K562 (cell line): ENCODE measurements at regions not wholly inside any gene's neighbourhood (a gene's known extent, or its start where the extent isn't known, plus 50 kb on each side); places are given as distances from the start of the nearest gene placed in this dataset.

Experiments used
- ATAC-seq: fragments of 200-7000 bp; cut with Tn5 transposase; 3 replicates; pipeline ENCODE4 v1.9.1; 2020; ENCODE audit warnings: moderate library complexity
- BruUV-seq: library from RNA; stranded (reverse); fragments of 400-500 nt; replicated peaks from 2 replicates; lab custom pipeline; 2021; lab: Mats Ljungman, UMichigan
- CTCF ChIA-PET: fragments of 300-600 bp; formaldehyde crosslinking; extraction: SDS; loops from one replicate; lab custom pipeline; 2021; ENCODE audit warnings: low intra/inter-chr PET ratio; lab: Yijun Ruan, JAX
- POLR2A ChIA-PET: fragments of 300-600, 350-650 bp; sonication (Branson Sonifier 250); formaldehyde crosslinking; extraction: SDS; loops from one replicate; lab custom pipeline; 2021; ENCODE audit warnings: antibody characterized with exemption, inconsistent platforms; lab: Yijun Ruan, JAX
- DNase-seq, 4 experiments: peaks; one replicate each; pipeline versions ENCODE4 v3.0.0 to v3.0.0-alpha.2; 2011 to 2018; ENCODE audit warnings: low spot score in 3 of 4, mixed read lengths in 3 of 4; ENCODE audit errors: extremely low read depth in 1 of 4
- FAIRE-seq: peaks from 2 replicates; lab custom pipeline; 2011; peaks lifted over from hg19 to GRCh38; lab: Jason Lieb, UNC
- H2AFZ ChIP-seq: 2 replicates; pipeline ENCODE4 v1.6.0; 2011; ENCODE audit warnings: low read depth, low read length, control low read depth, inconsistent platforms
- H3K27ac ChIP-seq: fragments of 200-600 bp; 3 replicates; pipeline ENCODE4 v1.8.0; 2011; ENCODE audit warnings: low read depth, mild to moderate bottlenecking, control low read depth, inconsistent platforms, low read length, moderate library complexity, mixed read lengths; ENCODE audit errors: extremely low read depth
- H3K27me3 ChIP-seq, 2 experiments: fragments of 300-600 bp in 1 of 2; 2 replicates in 1 of 2; 3 replicates in 1 of 2; pipeline versions ENCODE4 v1.6.0 to v1.8.0; 2011; ENCODE audit warnings: inconsistent platforms in 2 of 2, low read length in 2 of 2, mild to moderate bottlenecking in 1 of 2, mixed read lengths in 1 of 2, moderate library complexity in 1 of 2; ENCODE audit not compliant: control insufficient read depth in 2 of 2, insufficient read depth in 2 of 2
- H3K36me3 ChIP-seq: fragments of 300-600 bp; 3 replicates; pipeline ENCODE4 v1.8.0; 2011; ENCODE audit warnings: mild to moderate bottlenecking, low read length, inconsistent platforms; ENCODE audit not compliant: control insufficient read depth, insufficient read depth
- H3K4me1 ChIP-seq, 2 experiments: fragments of 200-600 bp in 1 of 2; replicated peaks in 1 of 2; 2 replicates in 1 of 2; 3 replicates in 1 of 2; pipeline versions ENCODE4 v1.5.1 to v1.8.0; 2011; ENCODE audit warnings: inconsistent platforms in 2 of 2, low read length in 2 of 2, mild to moderate bottlenecking in 1 of 2, mixed read lengths in 1 of 2, moderate library complexity in 1 of 2; ENCODE audit not compliant: control insufficient read depth in 2 of 2, insufficient read depth in 2 of 2
- H3K4me2 ChIP-seq: 2 replicates; pipeline ENCODE4 v1.6.1; 2011; ENCODE audit warnings: low read length, control low read depth, inconsistent platforms, mixed read lengths; ENCODE audit not compliant: insufficient read depth
- H3K4me3 ChIP-seq: fragments of 200-600 bp; sonication (generic), shearing (Covaris generic); 2 replicates; pipeline ENCODE4 v1.5.1; 2016; ENCODE audit warnings: control low read depth, inconsistent platforms
- H3K79me2 ChIP-seq: fragments of 200-600 bp; 3 replicates; pipeline ENCODE4 v1.8.0; 2011; ENCODE audit warnings: low read length, inconsistent platforms; ENCODE audit not compliant: control insufficient read depth, insufficient read depth
- H3K9ac ChIP-seq, 2 experiments: 2 replicates each; pipeline versions ENCODE4 v1.6.0 to v1.6.1; 2011; ENCODE audit warnings: low read depth in 2 of 2, low read length in 2 of 2, control low read depth in 1 of 2, inconsistent platforms in 1 of 2, mild to moderate bottlenecking in 1 of 2, mixed read lengths in 1 of 2; ENCODE audit not compliant: insufficient read depth in 1 of 2
- H3K9me1 ChIP-seq: one replicate; pipeline ENCODE4 v1.6.0; 2011; ENCODE audit warnings: inconsistent platforms, mild to moderate bottlenecking, low read length, moderate library complexity; ENCODE audit not compliant: control insufficient read depth, insufficient read depth
- H3K9me3 ChIP-seq: replicated peaks from 2 replicates; pipeline ENCODE4 v1.5.1; 2011; ENCODE audit warnings: low read depth, low read length, inconsistent platforms; ENCODE audit not compliant: control insufficient read depth, insufficient read depth
- H4K20me1 ChIP-seq: replicated peaks from 2 replicates; pipeline ENCODE4 v1.6.1; 2011; ENCODE audit warnings: low read length, inconsistent platforms, mixed read lengths; ENCODE audit not compliant: control insufficient read depth, insufficient read depth
- ARHGAP35 ChIP-seq: fragments of 450-650 bp; IDR thresholded peaks from 2 replicates; pipeline ENCODE4 v1.6.1; 2018; ENCODE audit not compliant: partially characterized antibody
- NR2F6 ChIP-seq: fragments of 450-650 bp; formaldehyde crosslinking; IDR thresholded peaks from 2 replicates; pipeline ENCODE4 v1.4.0; 2020; ENCODE audit warnings: mild to moderate bottlenecking
- RAD21 ChIP-seq, 2 experiments: fragments of 250-450 bp in 1 of 2; fragments of 450-650 bp in 1 of 2; sonication (Bioruptor Pico) in 1 of 2; formaldehyde crosslinking in 1 of 2; IDR thresholded peaks in 1 of 2; conservative IDR thresholded peaks in 1 of 2; 2 replicates each; pipeline versions ENCODE4 v1.4.0 to v1.8.0; 2020 to 2022; ENCODE audit warnings: mild to moderate bottlenecking in 2 of 2, moderate library complexity in 1 of 2
- SMC3 ChIP-seq: conservative IDR thresholded peaks from 2 replicates; pipeline ENCODE4 v1.6.1; 2011; ENCODE audit warnings: low read depth, low read length, improper control_type of control experiment; ENCODE audit not compliant: insufficient read depth
- SPI1 ChIP-seq: IDR thresholded peaks from 2 replicates; pipeline ENCODE4 v1.6.1; 2011; ENCODE audit warnings: low read depth, low read length, control low read depth, borderline replicate concordance
- TEAD1 ChIP-seq, 2 experiments: fragments of 450-650 bp in 1 of 2; sonication (generic) in 1 of 2; formaldehyde crosslinking; IDR thresholded peaks; 2 replicates each; pipeline versions ENCODE4 v1.4.0 to v1.8.0; 2020 to 2022; ENCODE audit warnings: mild to moderate bottlenecking in 2 of 2, missing genetic modification reagents in 1 of 2
- ZKSCAN8 ChIP-seq: fragments of 200-800 bp; sonication (Bioruptor generic); IDR thresholded peaks from 2 replicates; pipeline ENCODE4 v1.6.1; 2016; ENCODE audit warnings: missing genetic modification characterization, missing compliant biosample characterization
- ZNF583 ChIP-seq: fragments of 250-450 bp; sonication (Bioruptor Pico); IDR thresholded peaks from 2 replicates; pipeline ENCODE4 v1.4.0; 2020
- ZNF668 ChIP-seq: fragments of 250-450 bp; sonication (Bioruptor Pico); IDR thresholded peaks from 2 replicates; pipeline ENCODE4 v1.8.0; 2022; ENCODE audit warnings: mild to moderate bottlenecking, inconsistent platforms
- WGBS: fragments of 100-300 bp; shearing (Covaris generic); methylation state at CpG from one replicate; pipeline ENCODE4 v1.1.6; 2016; ENCODE audit warnings: low coverage, mixed read lengths; ENCODE audit not compliant: insufficient coverage; ENCODE audit errors: missing lambda C conversion rate; 5-methylcytosine and 5-hydroxymethylcytosine counted together
- in situ Hi-C: fragments of 300-500 bp; cut with MboI; formaldehyde crosslinking; loops from 4 replicates; pipeline ENCODE4 v1.15.0; 2018; ENCODE audit warnings: inconsistent platforms, mixed read lengths
- intact Hi-C: fragments of 100-400 bp; cut with micrococcal nuclease; formaldehyde crosslinking; loops from 2 replicates; pipeline ENCODE4 v1.14.2; 2022
- TF ChIP-seq, protein P1 (sequence below): sonication (generic); formaldehyde crosslinking; IDR thresholded peaks from 2 replicates; pipeline ENCODE4 v1.8.0; 2022; ENCODE audit warnings: mild to moderate bottlenecking, missing genetic modification reagents

DNA sequence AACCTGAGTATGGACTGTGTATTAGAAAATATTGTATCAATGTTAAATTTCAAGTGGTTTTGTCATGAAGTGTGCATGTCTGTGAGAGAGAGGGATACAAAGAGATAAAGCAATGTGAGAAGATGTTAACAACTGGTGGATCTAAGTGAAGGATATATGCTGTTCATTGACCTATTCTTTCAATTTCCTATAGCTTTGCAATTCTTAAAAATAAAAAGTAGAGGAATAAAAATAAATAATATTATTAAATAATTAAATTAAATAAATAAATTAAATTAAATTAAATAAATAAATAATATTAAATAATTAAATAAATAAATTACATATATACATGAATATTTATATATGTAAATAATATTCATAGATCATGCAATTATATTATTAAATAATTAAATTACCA is 131.2 kb upstream of the DACH1 start (continued):
- TF ChIP-seq, protein P1, sequence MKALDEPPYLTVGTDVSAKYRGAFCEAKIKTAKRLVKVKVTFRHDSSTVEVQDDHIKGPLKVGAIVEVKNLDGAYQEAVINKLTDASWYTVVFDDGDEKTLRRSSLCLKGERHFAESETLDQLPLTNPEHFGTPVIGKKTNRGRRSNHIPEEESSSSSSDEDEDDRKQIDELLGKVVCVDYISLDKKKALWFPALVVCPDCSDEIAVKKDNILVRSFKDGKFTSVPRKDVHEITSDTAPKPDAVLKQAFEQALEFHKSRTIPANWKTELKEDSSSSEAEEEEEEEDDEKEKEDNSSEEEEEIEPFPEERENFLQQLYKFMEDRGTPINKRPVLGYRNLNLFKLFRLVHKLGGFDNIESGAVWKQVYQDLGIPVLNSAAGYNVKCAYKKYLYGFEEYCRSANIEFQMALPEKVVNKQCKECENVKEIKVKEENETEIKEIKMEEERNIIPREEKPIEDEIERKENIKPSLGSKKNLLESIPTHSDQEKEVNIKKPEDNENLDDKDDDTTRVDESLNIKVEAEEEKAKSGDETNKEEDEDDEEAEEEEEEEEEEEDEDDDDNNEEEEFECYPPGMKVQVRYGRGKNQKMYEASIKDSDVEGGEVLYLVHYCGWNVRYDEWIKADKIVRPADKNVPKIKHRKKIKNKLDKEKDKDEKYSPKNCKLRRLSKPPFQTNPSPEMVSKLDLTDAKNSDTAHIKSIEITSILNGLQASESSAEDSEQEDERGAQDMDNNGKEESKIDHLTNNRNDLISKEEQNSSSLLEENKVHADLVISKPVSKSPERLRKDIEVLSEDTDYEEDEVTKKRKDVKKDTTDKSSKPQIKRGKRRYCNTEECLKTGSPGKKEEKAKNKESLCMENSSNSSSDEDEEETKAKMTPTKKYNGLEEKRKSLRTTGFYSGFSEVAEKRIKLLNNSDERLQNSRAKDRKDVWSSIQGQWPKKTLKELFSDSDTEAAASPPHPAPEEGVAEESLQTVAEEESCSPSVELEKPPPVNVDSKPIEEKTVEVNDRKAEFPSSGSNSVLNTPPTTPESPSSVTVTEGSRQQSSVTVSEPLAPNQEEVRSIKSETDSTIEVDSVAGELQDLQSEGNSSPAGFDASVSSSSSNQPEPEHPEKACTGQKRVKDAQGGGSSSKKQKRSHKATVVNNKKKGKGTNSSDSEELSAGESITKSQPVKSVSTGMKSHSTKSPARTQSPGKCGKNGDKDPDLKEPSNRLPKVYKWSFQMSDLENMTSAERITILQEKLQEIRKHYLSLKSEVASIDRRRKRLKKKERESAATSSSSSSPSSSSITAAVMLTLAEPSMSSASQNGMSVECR (CRISPR knock-in tag): no peak
- no peak for TF ChIP-seq ZNF583 (CRISPR knock-in tag)
- TF ChIP-seq ZNF668 (CRISPR knock-in tag): no peak
- TF ChIP-seq SMC3: no peak
- no peak for TF ChIP-seq NR2F6 (CRISPR knock-in tag)
- no peak for TF ChIP-seq ARHGAP35
- TF ChIP-seq ZKSCAN8 (CRISPR knock-in tag): no peak

DNA sequence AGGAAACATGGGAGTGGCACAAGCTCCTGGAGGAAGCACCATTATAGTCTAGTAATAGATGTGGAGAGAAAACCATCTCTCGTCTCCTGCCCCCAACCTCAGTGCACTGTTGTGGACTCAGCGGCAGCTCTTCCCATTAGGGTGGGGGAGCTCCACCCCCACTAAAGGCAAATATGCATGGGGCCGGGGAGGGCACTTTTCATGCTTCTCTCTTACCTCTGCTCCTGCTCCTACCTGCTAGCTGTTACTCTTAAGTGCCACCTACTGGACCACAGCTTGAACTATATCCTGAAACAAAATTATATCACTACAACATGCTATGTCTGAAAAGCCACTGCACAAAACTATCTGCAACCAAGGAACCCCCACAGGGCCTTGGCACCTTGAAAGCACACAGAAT is 112.6 kb upstream of the DACH1 start:
- Histone ChIP-seq H3K9me1 (no peaks in the 10 kb centered on the region), H3K9me3 (no peaks in the 10 kb centered on the region), H3K4me3 (no peak overlapping the region), H2AFZ (no peak overlapping the region), H3K27me3 (no peaks in the 10 kb centered on the region), H3K79me2 (no peaks in the 10 kb centered on the region), H3K9ac (no peak overlapping the region), H3K36me3 (no peaks in the 10 kb centered on the region), H3K4me1 (no peaks in the 10 kb centered on the region), H4K20me1 (no peaks in the 10 kb centered on the region), H3K4me2 (no peak overlapping the region), H3K27ac (no peak overlapping the region)
- BruUV-seq: no TSS peak
- TF ChIP-seq TEAD1 (CRISPR knock-in tag; IDR thresholded peaks at IDR 0.05): no peak
- TF ChIP-seq SPI1: no peak
- TF ChIP-seq SMC3: no peak
- peak; percentile 31 to 48 for TF ChIP-seq RAD21 (CRISPR knock-in tag; conservative IDR thresholded peaks at IDR 0.05 in 1 of 2, IDR thresholded peaks at IDR 0.05 in 1 of 2)
- POLR2A ChIA-PET: no interaction called here
- in situ Hi-C loops: no loop called here
- no peak for ATAC-seq
- FAIRE-seq: no peak
- intact Hi-C loops: no loop called here
- whole genome bisulfite sequencing: 0% methylated on average over 3 of the region's 3 CpGs
- DNase-seq: peak in 1 of 4 experiments; percentile 7
- CTCF ChIA-PET: no interaction called here
